ENCODE measurements at regions not wholly inside any gene's neighbourhood (a gene's known extent, or its start where the extent isn't known, plus 50 kb on each side); places are given as distances from the start of the nearest gene placed in this dataset.

DNA sequence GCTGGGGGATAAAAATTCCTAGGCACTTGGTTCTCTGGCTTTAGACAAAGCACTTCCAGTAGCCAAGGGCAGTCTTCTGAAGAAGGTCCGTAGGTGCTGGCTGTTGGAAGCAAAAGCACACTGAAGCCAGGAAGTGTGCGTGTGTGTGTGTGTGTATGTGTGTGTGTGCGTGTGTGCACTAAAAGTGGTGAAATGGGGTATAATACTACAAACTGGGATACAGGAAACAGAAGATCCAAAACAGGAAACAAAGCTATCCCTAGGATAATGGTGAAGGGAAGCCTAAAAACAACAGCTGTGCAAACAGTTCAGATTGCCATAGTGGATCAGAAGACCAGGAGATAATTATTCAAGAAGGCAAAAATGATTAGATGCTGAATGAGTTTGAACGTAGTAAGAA lies 103.4 kb downstream of the IL20RB start:
- H3K4me1 ChIP-seq (ENCODE audit: control insufficient read depth, insufficient read depth, low read length): no peaks in the 10 kb centered on the region
- no peaks in the 10 kb centered on the region for H3K9me3 ChIP-seq (ENCODE audit: control insufficient read depth, insufficient read depth, low read length)
- no peaks in the 10 kb centered on the region for H3K27me3 ChIP-seq (ENCODE audit: control insufficient read depth, insufficient read depth, low read length)
- no peak overlapping the region for H3K27ac ChIP-seq (ENCODE audit: low read depth, low read length)
- H3K36me3 ChIP-seq (ENCODE audit: control insufficient read depth, insufficient read depth, low read length): no peaks in the 10 kb centered on the region
- H3K4me3 ChIP-seq (ENCODE audit: low read depth, low read length): no peak overlapping the region
- WGBS (ENCODE audit: insufficient coverage): 83% methylated on average over 2 of the region's 4 CpGs
- DNase-seq (ENCODE audit: low read depth in 4 of 6, low spot score in 6 of 6): no peak

GRCh38 chr3:137062250-137062649 lies 104.5 kb downstream of the IL20RB start:
- no peaks in the 10 kb centered on the region for H3K9me3 ChIP-seq (ENCODE audit: control insufficient read depth, insufficient read depth, low read length)
- H3K27ac ChIP-seq (ENCODE audit: low read depth, low read length): no peak overlapping the region
- 90% methylated on average over 2 of the region's 2 CpGs for WGBS (ENCODE audit: insufficient coverage)
- H3K36me3 ChIP-seq (ENCODE audit: control insufficient read depth, insufficient read depth, low read length): no peaks in the 10 kb centered on the region
- DNase-seq (ENCODE audit: low read depth in 4 of 6, low spot score in 6 of 6): no peak
- H3K4me1 ChIP-seq (ENCODE audit: control insufficient read depth, insufficient read depth, low read length): no peaks in the 10 kb centered on the region
- H3K4me3 ChIP-seq (ENCODE audit: low read depth, low read length): no peak overlapping the region
- no peaks in the 10 kb centered on the region for H3K27me3 ChIP-seq (ENCODE audit: control insufficient read depth, insufficient read depth, low read length)

- Histone ChIP-seq H3K27me3 (ENCODE audit: control insufficient read depth, insufficient read depth, low read length) (no peaks in the 10 kb centered on the region), H3K27ac (ENCODE audit: low read depth, low read length) (no peak overlapping the region), H3K4me3 (ENCODE audit: low read depth, low read length) (no peak overlapping the region), H3K9me3 (ENCODE audit: control insufficient read depth, insufficient read depth, low read length) (no peaks in the 10 kb centered on the region), H3K4me1 (ENCODE audit: control insufficient read depth, insufficient read depth, low read length) (no peaks in the 10 kb centered on the region), H3K36me3 (ENCODE audit: control insufficient read depth, insufficient read depth, low read length) (no peaks in the 10 kb centered on the region)
- no CpG with 5 or more reads among the region's 1 CpG for WGBS (ENCODE audit: insufficient coverage)
- DNase-seq (ENCODE audit: low read depth in 4 of 6, low spot score in 6 of 6): no peak
Measured at GRCh38 chr3:137065381-137065780, 107.6 kb downstream of the IL20RB start.

DNA sequence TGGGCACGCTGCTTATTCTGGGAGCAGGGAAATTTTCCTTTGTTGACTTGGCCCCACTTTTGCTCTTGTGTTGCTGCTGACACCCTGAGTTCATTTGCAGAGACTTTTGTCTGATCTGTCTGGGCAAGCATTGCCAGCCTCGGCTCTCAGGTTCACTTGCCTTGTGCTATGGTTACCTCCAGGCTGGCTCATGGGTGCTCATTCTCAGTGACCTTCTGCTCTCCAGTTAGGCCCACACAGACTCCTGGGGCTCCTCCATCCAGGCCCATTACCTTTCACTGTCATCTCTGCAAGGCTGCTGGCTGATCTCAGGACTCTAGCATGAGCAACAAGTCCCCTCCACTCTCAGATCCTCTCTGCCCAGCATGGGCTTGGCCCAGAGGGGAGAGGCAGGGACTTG lies 108.3 kb downstream of the IL20RB start:
- no peak overlapping the region for H3K27ac ChIP-seq (ENCODE audit: low read depth, low read length)
- no peaks in the 10 kb centered on the region for H3K27me3 ChIP-seq (ENCODE audit: control insufficient read depth, insufficient read depth, low read length)
- WGBS (ENCODE audit: insufficient coverage): 69% methylated on average over 2 of the region's 2 CpGs
- no peaks in the 10 kb centered on the region for H3K9me3 ChIP-seq (ENCODE audit: control insufficient read depth, insufficient read depth, low read length)
- no peak for DNase-seq (ENCODE audit: low read depth in 4 of 6, low spot score in 6 of 6)
- H3K4me1 ChIP-seq (ENCODE audit: control insufficient read depth, insufficient read depth, low read length): no peaks in the 10 kb centered on the region
- H3K36me3 ChIP-seq (ENCODE audit: control insufficient read depth, insufficient read depth, low read length): no peaks in the 10 kb centered on the region
- H3K4me3 ChIP-seq (ENCODE audit: low read depth, low read length): no peak overlapping the region

DNA sequence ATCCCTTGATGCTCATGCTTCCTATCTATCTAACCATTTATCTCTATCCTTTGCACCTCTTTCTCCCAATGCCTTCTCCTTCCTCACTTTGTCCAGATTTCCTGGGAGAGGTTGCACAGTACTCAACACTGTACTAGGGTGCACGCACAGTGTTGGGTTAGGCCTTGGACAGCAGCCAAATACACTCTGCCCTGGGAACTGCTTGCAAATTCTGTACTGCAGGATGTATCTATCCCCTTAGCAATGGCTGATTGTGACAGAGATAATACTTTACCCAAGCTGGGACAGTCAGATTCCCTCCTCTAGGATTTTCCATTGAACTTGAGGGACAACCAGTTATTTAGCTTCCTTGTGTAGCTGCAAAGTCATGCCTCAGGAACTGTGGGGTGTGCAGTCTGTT lies 113.3 kb downstream of the IL20RB start:
- WGBS (ENCODE audit: insufficient coverage): 50% methylated on average over 1 of the region's 1 CpG
- Histone ChIP-seq H3K36me3 (ENCODE audit: control insufficient read depth, insufficient read depth, low read length) (no peaks in the 10 kb centered on the region), H3K4me1 (ENCODE audit: control insufficient read depth, insufficient read depth, low read length) (no peaks in the 10 kb centered on the region), H3K27me3 (ENCODE audit: control insufficient read depth, insufficient read depth, low read length) (no peaks in the 10 kb centered on the region), H3K9me3 (ENCODE audit: control insufficient read depth, insufficient read depth, low read length) (peaks cover 2% of the 10 kb centered on the region), H3K4me3 (ENCODE audit: low read depth, low read length) (no peak overlapping the region), H3K27ac (ENCODE audit: low read depth, low read length) (no peak overlapping the region)
- peak in 1 of 6 donors; percentile 22 for DNase-seq (ENCODE audit: low read depth in 4 of 6, low spot score in 6 of 6)

- Histone ChIP-seq H3K27ac (ENCODE audit: low read depth, low read length) (no peak overlapping the region), H3K4me1 (ENCODE audit: control insufficient read depth, insufficient read depth, low read length) (no peaks in the 10 kb centered on the region), H3K36me3 (ENCODE audit: control insufficient read depth, insufficient read depth, low read length) (no peaks in the 10 kb centered on the region), H3K27me3 (ENCODE audit: control insufficient read depth, insufficient read depth, low read length) (no peaks in the 10 kb centered on the region), H3K9me3 (ENCODE audit: control insufficient read depth, insufficient read depth, low read length) (peaks cover 2% of the 10 kb centered on the region), H3K4me3 (ENCODE audit: low read depth, low read length) (no peak overlapping the region)
- 94% methylated on average over 2 of the region's 2 CpGs for WGBS (ENCODE audit: insufficient coverage)
- no peak for DNase-seq (ENCODE audit: low read depth in 4 of 6, low spot score in 6 of 6)
Measured at GRCh38 chr3:137075020-137075419, 117.2 kb downstream of the IL20RB start.

- 92% methylated on average over 2 of the region's 2 CpGs for WGBS (ENCODE audit: insufficient coverage)
- Histone ChIP-seq H3K36me3 (ENCODE audit: control insufficient read depth, insufficient read depth, low read length) (no peaks in the 10 kb centered on the region), H3K4me1 (ENCODE audit: control insufficient read depth, insufficient read depth, low read length) (no peaks in the 10 kb centered on the region), H3K27me3 (ENCODE audit: control insufficient read depth, insufficient read depth, low read length) (no peaks in the 10 kb centered on the region), H3K4me3 (ENCODE audit: low read depth, low read length) (no peak overlapping the region), H3K9me3 (ENCODE audit: control insufficient read depth, insufficient read depth, low read length) (peaks cover 2% of the 10 kb centered on the region), H3K27ac (ENCODE audit: low read depth, low read length) (no peak overlapping the region)
- DNase-seq (ENCODE audit: low read depth in 4 of 6, low spot score in 6 of 6): no peak
Measured at GRCh38 chr3:137078040-137078439, 120.3 kb downstream of the IL20RB start.

DNA sequence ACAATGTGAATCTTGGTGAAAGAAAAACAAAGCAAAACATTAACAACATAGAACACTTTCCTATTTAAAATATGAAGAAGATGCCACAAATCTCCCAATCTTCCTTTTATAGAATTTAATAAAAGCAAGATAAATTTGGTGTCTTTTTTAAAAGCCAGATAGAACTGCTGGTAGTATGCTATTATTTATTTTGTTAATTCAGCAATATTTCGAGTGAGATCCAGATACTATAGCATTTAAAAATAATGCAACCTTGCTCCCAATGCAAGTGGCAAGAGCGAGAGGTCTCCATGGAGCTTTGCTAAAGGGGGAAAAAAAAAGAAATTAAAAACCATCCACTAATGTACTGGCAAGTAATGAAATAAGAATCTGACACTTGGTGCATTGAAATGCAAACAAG lies 121.8 kb downstream of the IL20RB start:
- H3K4me3 ChIP-seq (ENCODE audit: low read depth, low read length): no peak overlapping the region
- WGBS (ENCODE audit: insufficient coverage): no CpG with 5 or more reads among the region's 2 CpGs
- H3K4me1 ChIP-seq (ENCODE audit: control insufficient read depth, insufficient read depth, low read length): no peaks in the 10 kb centered on the region
- no peak for DNase-seq (ENCODE audit: low read depth in 4 of 6, low spot score in 6 of 6)
- H3K27ac ChIP-seq (ENCODE audit: low read depth, low read length): no peak overlapping the region
- no peaks in the 10 kb centered on the region for H3K36me3 ChIP-seq (ENCODE audit: control insufficient read depth, insufficient read depth, low read length)
- H3K27me3 ChIP-seq (ENCODE audit: control insufficient read depth, insufficient read depth, low read length): no peaks in the 10 kb centered on the region
- H3K9me3 ChIP-seq (ENCODE audit: control insufficient read depth, insufficient read depth, low read length): peaks cover 2% of the 10 kb centered on the region

DNA sequence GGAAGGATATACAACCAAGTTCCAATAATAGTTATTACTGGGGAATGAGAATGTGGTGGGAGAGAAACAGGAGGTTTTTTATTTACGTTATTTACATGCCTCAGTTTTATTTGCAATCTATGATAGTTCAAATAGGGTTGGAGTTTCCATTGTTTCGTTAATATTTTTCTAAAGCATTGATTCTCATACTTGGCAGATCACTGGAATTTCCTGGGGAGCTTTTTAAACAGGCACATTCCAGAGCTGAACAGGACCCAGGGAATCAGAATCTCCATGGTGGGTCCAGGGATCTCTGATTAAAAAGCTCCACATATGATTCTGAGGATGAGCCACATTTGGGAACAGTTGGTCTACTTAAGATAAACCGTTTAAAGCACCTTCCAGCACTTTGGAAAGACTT lies 123.9 kb downstream of the IL20RB start:
- H3K27ac ChIP-seq (ENCODE audit: low read depth, low read length): no peak overlapping the region
- no peaks in the 10 kb centered on the region for H3K36me3 ChIP-seq (ENCODE audit: control insufficient read depth, insufficient read depth, low read length)
- no peaks in the 10 kb centered on the region for H3K9me3 ChIP-seq (ENCODE audit: control insufficient read depth, insufficient read depth, low read length)
- no peaks in the 10 kb centered on the region for H3K4me1 ChIP-seq (ENCODE audit: control insufficient read depth, insufficient read depth, low read length)
- no peaks in the 10 kb centered on the region for H3K27me3 ChIP-seq (ENCODE audit: control insufficient read depth, insufficient read depth, low read length)
- DNase-seq (ENCODE audit: low read depth in 4 of 6, low spot score in 6 of 6): peak in 1 of 6 donors; percentile 10
- H3K4me3 ChIP-seq (ENCODE audit: low read depth, low read length): no peak overlapping the region
- no CpG with 5 or more reads among the region's 3 CpGs for WGBS (ENCODE audit: insufficient coverage)

DNA sequence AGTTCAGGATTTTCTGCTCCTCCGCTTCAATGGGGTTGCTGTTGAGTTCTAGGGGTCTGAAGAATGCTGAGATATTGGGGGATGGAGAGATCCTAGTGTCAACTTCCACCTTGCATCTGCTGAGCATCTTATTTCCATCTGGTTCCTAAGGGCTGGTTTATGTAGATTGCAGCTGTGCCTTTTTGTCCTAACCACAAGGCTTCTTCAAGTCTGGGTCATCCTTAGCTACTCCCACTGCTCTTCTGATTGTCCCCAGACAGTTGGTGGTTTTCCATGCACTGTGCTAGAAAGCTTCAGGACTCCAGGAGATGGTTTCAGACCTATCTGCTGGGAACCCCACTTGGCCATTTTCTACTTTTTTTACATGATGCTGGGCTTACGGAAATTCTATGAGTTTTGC lies 125.0 kb downstream of the IL20RB start:
- no peaks in the 10 kb centered on the region for H3K4me1 ChIP-seq (ENCODE audit: control insufficient read depth, insufficient read depth, low read length)

More for the DNA sequence above, 125.0 kb downstream of the IL20RB start:
- Histone ChIP-seq H3K4me3 (ENCODE audit: low read depth, low read length) (no peak overlapping the region), H3K27me3 (ENCODE audit: control insufficient read depth, insufficient read depth, low read length) (no peaks in the 10 kb centered on the region), H3K36me3 (ENCODE audit: control insufficient read depth, insufficient read depth, low read length) (no peaks in the 10 kb centered on the region), H3K27ac (ENCODE audit: low read depth, low read length) (no peak overlapping the region), H3K9me3 (ENCODE audit: control insufficient read depth, insufficient read depth, low read length) (no peaks in the 10 kb centered on the region)
- DNase-seq (ENCODE audit: low read depth in 4 of 6, low spot score in 6 of 6): no peak
- WGBS (ENCODE audit: insufficient coverage): no CpG with 5 or more reads among the region's 2 CpGs

All from spinal cord (tissue), 9 donors.